ENCODE measurements at regions not wholly inside any gene's neighbourhood (a gene's known extent, or its start where the extent isn't known, plus 50 kb on each side); places are given as distances from the start of the nearest gene placed in this dataset.
A peak's percentile ranks its signal among the peaks of the same experiment; 100 is the strongest.

DNA sequence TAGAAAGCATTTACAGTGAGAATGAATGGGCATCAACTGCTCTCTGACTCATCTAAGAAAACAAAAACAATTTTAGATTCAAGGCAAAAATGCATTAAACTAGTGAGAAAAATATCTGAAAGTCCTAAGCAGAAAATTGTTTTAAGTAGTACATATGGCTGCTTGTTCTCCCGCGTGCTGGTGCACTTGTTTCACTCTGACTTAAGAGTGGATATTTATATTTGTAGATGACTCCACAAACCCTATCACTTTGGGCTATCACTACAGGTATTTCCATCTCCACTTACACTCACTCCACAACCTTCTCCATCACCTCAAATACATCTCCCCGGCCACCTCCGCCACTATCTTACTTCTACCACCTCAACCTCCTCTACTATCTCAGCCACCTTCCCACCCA is 253.9 kb upstream of the EGLN3 start:
- TF ChIP-seq, protein P1, sequence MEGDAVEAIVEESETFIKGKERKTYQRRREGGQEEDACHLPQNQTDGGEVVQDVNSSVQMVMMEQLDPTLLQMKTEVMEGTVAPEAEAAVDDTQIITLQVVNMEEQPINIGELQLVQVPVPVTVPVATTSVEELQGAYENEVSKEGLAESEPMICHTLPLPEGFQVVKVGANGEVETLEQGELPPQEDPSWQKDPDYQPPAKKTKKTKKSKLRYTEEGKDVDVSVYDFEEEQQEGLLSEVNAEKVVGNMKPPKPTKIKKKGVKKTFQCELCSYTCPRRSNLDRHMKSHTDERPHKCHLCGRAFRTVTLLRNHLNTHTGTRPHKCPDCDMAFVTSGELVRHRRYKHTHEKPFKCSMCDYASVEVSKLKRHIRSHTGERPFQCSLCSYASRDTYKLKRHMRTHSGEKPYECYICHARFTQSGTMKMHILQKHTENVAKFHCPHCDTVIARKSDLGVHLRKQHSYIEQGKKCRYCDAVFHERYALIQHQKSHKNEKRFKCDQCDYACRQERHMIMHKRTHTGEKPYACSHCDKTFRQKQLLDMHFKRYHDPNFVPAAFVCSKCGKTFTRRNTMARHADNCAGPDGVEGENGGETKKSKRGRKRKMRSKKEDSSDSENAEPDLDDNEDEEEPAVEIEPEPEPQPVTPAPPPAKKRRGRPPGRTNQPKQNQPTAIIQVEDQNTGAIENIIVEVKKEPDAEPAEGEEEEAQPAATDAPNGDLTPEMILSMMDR (IDR thresholded peaks at IDR 0.05): no peak
- CTCF ChIA-PET: no interaction called here
- Histone ChIP-seq H3K4me1 (ENCODE audit: insufficient read depth, low read length) (no peaks in the 10 kb centered on the region), H3K27ac (ENCODE audit: low read depth in 1 of 2, low read length in 2 of 2) (no peak overlapping the region), H3K36me3 (ENCODE audit: insufficient read depth, low read length) (no peaks in the 10 kb centered on the region), H3K27me3 (ENCODE audit: control insufficient read depth in 1 of 2, insufficient read depth in 2 of 2, low read length in 2 of 2) (peaks cover 0 to 2% of the 10 kb centered on the region in 2 experiments), H3K4me3 (ENCODE audit: low read length) (no peak overlapping the region), H3K9me3 (ENCODE audit: control insufficient read depth in 1 of 2, insufficient read depth in 1 of 2, low read length in 2 of 2) (no peaks in the 10 kb centered on the region)
- Mint-ChIP-seq H3K9me3 (no peaks in the 10 kb centered on the region), H3K4me1 (ENCODE audit: low read depth) (peaks cover 20% of the 10 kb centered on the region), H3K36me3 (ENCODE audit: low read depth) (no peaks in the 10 kb centered on the region), H3K27ac (no peak overlapping the region), H3K4me3 (no peak overlapping the region), H3K27me3 (peaks cover 7% of the 10 kb centered on the region)
- ATAC-seq (ENCODE audit: poor library complexity) (no peak), DNase-seq (no peak)
- intact Hi-C loops (cut with DNase I, micrococcal nuclease): no loop called here
- POLR2A ChIA-PET: no interaction called here

- no peak overlapping the region for H3K4me3 ChIP-seq (ENCODE audit: low read length)
- intact Hi-C loops (cut with DNase I, micrococcal nuclease): no loop called here
- H3K36me3 ChIP-seq (ENCODE audit: insufficient read depth, low read length): no peaks in the 10 kb centered on the region
- POLR2A ChIA-PET: no interaction called here
- Mint-ChIP-seq H3K9me3 (no peaks in the 10 kb centered on the region), H3K4me3 (no peak overlapping the region), H3K27me3 (peaks cover 2% of the 10 kb centered on the region), H3K27ac (peak overlapping the region; percentile 66), H3K4me1 (ENCODE audit: low read depth) (peaks cover 25% of the 10 kb centered on the region), H3K36me3 (ENCODE audit: low read depth) (no peaks in the 10 kb centered on the region)
- H3K9me3 ChIP-seq (ENCODE audit: control insufficient read depth in 1 of 2, insufficient read depth in 1 of 2, low read length in 2 of 2): no peaks in the 10 kb centered on the region
- TF ChIP-seq, protein P1 (IDR thresholded peaks at IDR 0.05): no peak
- H3K27me3 ChIP-seq (ENCODE audit: control insufficient read depth in 1 of 2, insufficient read depth in 2 of 2, low read length in 2 of 2): no peaks in the 10 kb centered on the region
- H3K4me1 ChIP-seq (ENCODE audit: insufficient read depth, low read length): no peaks in the 10 kb centered on the region
- DNase-seq (no peak), ATAC-seq (ENCODE audit: poor library complexity) (no peak)
- no peak overlapping the region for H3K27ac ChIP-seq (ENCODE audit: low read depth in 1 of 2, low read length in 2 of 2)
- CTCF ChIA-PET: no interaction called here
Measured at GRCh38 chr14:34203251-34203722, 252.4 kb upstream of the EGLN3 start.

- TF ChIP-seq, protein P1 (IDR thresholded peaks at IDR 0.05): no peak
- no peaks in the 10 kb centered on the region for H3K4me1 ChIP-seq (ENCODE audit: insufficient read depth, low read length)
- no peaks in the 10 kb centered on the region for H3K27me3 ChIP-seq (ENCODE audit: control insufficient read depth in 1 of 2, insufficient read depth in 2 of 2, low read length in 2 of 2)
- DNase-seq: no peak
- H3K4me3 Mint-ChIP-seq: no peak overlapping the region
- H3K27me3 Mint-ChIP-seq: no peaks in the 10 kb centered on the region
- no peaks in the 10 kb centered on the region for H3K9me3 ChIP-seq (ENCODE audit: control insufficient read depth in 1 of 2, insufficient read depth in 1 of 2, low read length in 2 of 2)
- no peak for ATAC-seq (ENCODE audit: poor library complexity)
- H3K36me3 ChIP-seq (ENCODE audit: insufficient read depth, low read length): no peaks in the 10 kb centered on the region
- intact Hi-C loops (cut with DNase I, micrococcal nuclease): no loop called here
- CTCF ChIA-PET: no interaction called here
- H3K27ac Mint-ChIP-seq: peak overlapping the region; percentile 66
- H3K27ac ChIP-seq (ENCODE audit: low read depth in 1 of 2, low read length in 2 of 2): no peak overlapping the region
- no peaks in the 10 kb centered on the region for H3K36me3 Mint-ChIP-seq (ENCODE audit: low read depth)
- no peaks in the 10 kb centered on the region for H3K9me3 Mint-ChIP-seq
- POLR2A ChIA-PET: interaction anchor here (0.5 kb wide), 1 partner anchor 189 kb away, joined by 3 read pairs; no protein-coding TSS in a partner anchor
- H3K4me1 Mint-ChIP-seq (ENCODE audit: low read depth): peaks cover 25% of the 10 kb centered on the region
- no peak overlapping the region for H3K4me3 ChIP-seq (ENCODE audit: low read length)
Measured at GRCh38 chr14:34201909-34202637, 251.2 kb upstream of the EGLN3 start.
